K562 (cell line): ENCODE measurements at regions not wholly inside any gene's neighbourhood (a gene's known extent, or its start where the extent isn't known, plus 50 kb on each side); places are given as distances from the start of the nearest gene placed in this dataset.
A peak's percentile ranks its signal among the peaks of the same experiment; 100 is the strongest.

Source experiments
- ATAC-seq: fragments of 200-7000 bp; cut with Tn5 transposase; 3 replicates; pipeline ENCODE4 v1.9.1; 2020; ENCODE audit warnings: moderate library complexity
- BruUV-seq: library from RNA; stranded (reverse); fragments of 400-500 nt; replicated peaks from 2 replicates; lab custom pipeline; 2021; lab: Mats Ljungman, UMichigan
- CTCF ChIA-PET: fragments of 300-600 bp; formaldehyde crosslinking; extraction: SDS; loops from one replicate; lab custom pipeline; 2021; ENCODE audit warnings: low intra/inter-chr PET ratio; lab: Yijun Ruan, JAX
- POLR2A ChIA-PET: fragments of 300-600, 350-650 bp; sonication (Branson Sonifier 250); formaldehyde crosslinking; extraction: SDS; loops from one replicate; lab custom pipeline; 2021; ENCODE audit warnings: antibody characterized with exemption, inconsistent platforms; lab: Yijun Ruan, JAX
- DNase-seq, 4 experiments: peaks; one replicate each; pipeline versions ENCODE4 v3.0.0 to v3.0.0-alpha.2; 2011 to 2018; ENCODE audit warnings: low spot score in 3 of 4, mixed read lengths in 3 of 4; ENCODE audit errors: extremely low read depth in 1 of 4
- FAIRE-seq: peaks from 2 replicates; lab custom pipeline; 2011; peaks lifted over from hg19 to GRCh38; lab: Jason Lieb, UNC
- H2AFZ ChIP-seq: 2 replicates; pipeline ENCODE4 v1.6.0; 2011; ENCODE audit warnings: low read depth, low read length, control low read depth, inconsistent platforms
- H3K27ac ChIP-seq: fragments of 200-600 bp; 3 replicates; pipeline ENCODE4 v1.8.0; 2011; ENCODE audit warnings: low read depth, mild to moderate bottlenecking, control low read depth, inconsistent platforms, low read length, moderate library complexity, mixed read lengths; ENCODE audit errors: extremely low read depth
- H3K27me3 ChIP-seq, 2 experiments: fragments of 300-600 bp in 1 of 2; 2 replicates in 1 of 2; 3 replicates in 1 of 2; pipeline versions ENCODE4 v1.6.0 to v1.8.0; 2011; ENCODE audit warnings: inconsistent platforms in 2 of 2, low read length in 2 of 2, mild to moderate bottlenecking in 1 of 2, mixed read lengths in 1 of 2, moderate library complexity in 1 of 2; ENCODE audit not compliant: control insufficient read depth in 2 of 2, insufficient read depth in 2 of 2
- H3K36me3 ChIP-seq: fragments of 300-600 bp; 3 replicates; pipeline ENCODE4 v1.8.0; 2011; ENCODE audit warnings: mild to moderate bottlenecking, low read length, inconsistent platforms; ENCODE audit not compliant: control insufficient read depth, insufficient read depth
- H3K4me1 ChIP-seq, 2 experiments: fragments of 200-600 bp in 1 of 2; replicated peaks in 1 of 2; 2 replicates in 1 of 2; 3 replicates in 1 of 2; pipeline versions ENCODE4 v1.5.1 to v1.8.0; 2011; ENCODE audit warnings: inconsistent platforms in 2 of 2, low read length in 2 of 2, mild to moderate bottlenecking in 1 of 2, mixed read lengths in 1 of 2, moderate library complexity in 1 of 2; ENCODE audit not compliant: control insufficient read depth in 2 of 2, insufficient read depth in 2 of 2
- H3K4me2 ChIP-seq: 2 replicates; pipeline ENCODE4 v1.6.1; 2011; ENCODE audit warnings: low read length, control low read depth, inconsistent platforms, mixed read lengths; ENCODE audit not compliant: insufficient read depth
- H3K4me3 ChIP-seq: fragments of 200-600 bp; sonication (generic), shearing (Covaris generic); 2 replicates; pipeline ENCODE4 v1.5.1; 2016; ENCODE audit warnings: control low read depth, inconsistent platforms
- H3K79me2 ChIP-seq: fragments of 200-600 bp; 3 replicates; pipeline ENCODE4 v1.8.0; 2011; ENCODE audit warnings: low read length, inconsistent platforms; ENCODE audit not compliant: control insufficient read depth, insufficient read depth
- H3K9ac ChIP-seq, 2 experiments: 2 replicates each; pipeline versions ENCODE4 v1.6.0 to v1.6.1; 2011; ENCODE audit warnings: low read depth in 2 of 2, low read length in 2 of 2, control low read depth in 1 of 2, inconsistent platforms in 1 of 2, mild to moderate bottlenecking in 1 of 2, mixed read lengths in 1 of 2; ENCODE audit not compliant: insufficient read depth in 1 of 2
- H3K9me1 ChIP-seq: one replicate; pipeline ENCODE4 v1.6.0; 2011; ENCODE audit warnings: inconsistent platforms, mild to moderate bottlenecking, low read length, moderate library complexity; ENCODE audit not compliant: control insufficient read depth, insufficient read depth
- H3K9me3 ChIP-seq: replicated peaks from 2 replicates; pipeline ENCODE4 v1.5.1; 2011; ENCODE audit warnings: low read depth, low read length, inconsistent platforms; ENCODE audit not compliant: control insufficient read depth, insufficient read depth
- H4K20me1 ChIP-seq: replicated peaks from 2 replicates; pipeline ENCODE4 v1.6.1; 2011; ENCODE audit warnings: low read length, inconsistent platforms, mixed read lengths; ENCODE audit not compliant: control insufficient read depth, insufficient read depth
- CREBBP ChIP-seq: IDR thresholded peaks from one replicate; pipeline ENCODE4 v1.6.1; 2012; ENCODE audit warnings: low read depth, mild to moderate bottlenecking, control low read depth, inconsistent platforms, low read length
- MTF1 ChIP-seq: fragments of 250-450 bp; sonication (Bioruptor Pico); IDR thresholded peaks from 2 replicates; pipeline ENCODE4 v1.9.0; 2021; ENCODE audit warnings: moderate library complexity, mild to moderate bottlenecking, inconsistent platforms, borderline replicate concordance
- NR2C2 ChIP-seq, 2 experiments: fragments of 200-800 bp in 1 of 2; sonication (Bioruptor generic) in 1 of 2; sonication (generic) in 1 of 2; formaldehyde crosslinking in 1 of 2; IDR thresholded peaks; 2 replicates each; pipeline versions ENCODE4 v1.6.1 to v1.8.0; 2016 to 2022; ENCODE audit warnings: mild to moderate bottlenecking in 1 of 2, missing compliant biosample characterization in 1 of 2, missing genetic modification characterization in 1 of 2, missing genetic modification reagents in 1 of 2
- ZBTB43 ChIP-seq: sonication (generic); formaldehyde crosslinking; IDR thresholded peaks from 2 replicates; pipeline ENCODE4 v1.8.0; 2023; ENCODE audit warnings: mild to moderate bottlenecking, missing genetic modification reagents
- WGBS: fragments of 100-300 bp; shearing (Covaris generic); methylation state at CpG from one replicate; pipeline ENCODE4 v1.1.6; 2016; ENCODE audit warnings: low coverage, mixed read lengths; ENCODE audit not compliant: insufficient coverage; ENCODE audit errors: missing lambda C conversion rate; 5-methylcytosine and 5-hydroxymethylcytosine counted together
- in situ Hi-C: fragments of 300-500 bp; cut with MboI; formaldehyde crosslinking; loops from 4 replicates; pipeline ENCODE4 v1.15.0; 2018; ENCODE audit warnings: inconsistent platforms, mixed read lengths
- intact Hi-C: fragments of 100-400 bp; cut with micrococcal nuclease; formaldehyde crosslinking; loops from 2 replicates; pipeline ENCODE4 v1.14.2; 2022

GRCh38 chr3:4223777-4224176, 79.4 kb upstream of the SETMAR start:
- no TSS peak for BruUV-seq
- TF ChIP-seq ZBTB43 (CRISPR knock-in tag) (no peak), MTF1 (no peak), CREBBP (peak; percentile 96), NR2C2 (CRISPR knock-in tag; IDR thresholded peaks at IDR 0.05) (no peak), NR2C2 (tag; IDR thresholded peaks at IDR 0.05) (no peak)
- no peak overlapping the region for H3K4me3 ChIP-seq
- no peaks in the 10 kb centered on the region for H4K20me1 ChIP-seq
- H3K4me2 ChIP-seq, result no peak overlapping the region; the same call in 1 of the 2 replicates
- no peaks in the 10 kb centered on the region for H3K27me3 ChIP-seq
- in situ Hi-C loops (no loop called here), intact Hi-C loops (no loop called here)
- ChIA-PET CTCF (no interaction called here), POLR2A (interaction anchor here (0.8 to 1.5 kb wide), 4 partner anchors 10 to 22 kb away, joined by 3 to 5 read pairs (median 4); no protein-coding TSS in a partner anchor)
- no peaks in the 10 kb centered on the region for H3K79me2 ChIP-seq
- no peaks in the 10 kb centered on the region for H3K9me3 ChIP-seq
- 6% methylated on average over 2 of the region's 2 CpGs for WGBS
- H2AFZ ChIP-seq, result no peak overlapping the region
- no peaks in the 10 kb centered on the region for H3K36me3 ChIP-seq
- H3K4me1 ChIP-seq, result peaks cover 3 to 54% of the 10 kb centered on the region in 2 experiments; a peak in 3 of 5 replicates
- H3K9ac ChIP-seq, result no peak overlapping the region
- DNase-seq, result no peak
- no peak for FAIRE-seq
- ATAC-seq, result no peak
- no peak overlapping the region; the same call in 2 of the 3 replicates for H3K27ac ChIP-seq
- no peaks in the 10 kb centered on the region for H3K9me1 ChIP-seq
